Suprapubic skin (tissue), 4 donors: ENCODE measurements at regions not wholly inside any gene's neighbourhood (a gene's known extent, or its start where the extent isn't known, plus 50 kb on each side); places are given as distances from the start of the nearest gene placed in this dataset.

Experiments used
- CTCF ChIP-seq, 2 donors: fragments of 200-600 bp in 1 of 2; fragments of 450-650 bp in 1 of 2; sonication (generic) in 1 of 2; IDR thresholded peaks; one replicate each; pipeline ENCODE4 v1.5.1; 2016 to 2019; ENCODE audit warnings: antibody characterized with exemption in 2 of 2, mild to moderate bottlenecking in 1 of 2, moderate library complexity in 1 of 2
- EP300 ChIP-seq: sonication (generic); formaldehyde crosslinking; IDR thresholded peaks from one replicate; pipeline ENCODE4 v1.6.1; 2017; ENCODE audit warnings: antibody characterized with exemption
- POLR2A ChIP-seq, 2 donors: fragments of 450-650 bp; IDR thresholded peaks; one replicate each; pipeline ENCODE4 v1.6.1; 2017; ENCODE audit warnings: antibody characterized with exemption in 2 of 2, mild to moderate bottlenecking in 2 of 2, moderate library complexity in 2 of 2
- POLR2AphosphoS5 ChIP-seq, 3 donors: sonication (generic); formaldehyde crosslinking; IDR thresholded peaks; one replicate each; pipeline ENCODE4 v1.6.1; 2017; ENCODE audit warnings: antibody characterized with exemption in 3 of 3

GRCh38 chr11:96755209-96755608, 365.4 kb downstream of the JRKL start:
- no peak for TF ChIP-seq EP300
- TF ChIP-seq CTCF (IDR thresholded peaks at IDR 0.05) = no peak
- TF ChIP-seq POLR2AphosphoS5 (IDR thresholded peaks at IDR 0.05) = no peak
- TF ChIP-seq POLR2A (IDR thresholded peaks at IDR 0.05) = no peak
